Parathyroid adenoma (tissue), 2 donors: ENCODE measurements at regions not wholly inside any gene's neighbourhood (a gene's known extent, or its start where the extent isn't known, plus 50 kb on each side); places are given as distances from the start of the nearest gene placed in this dataset.
"Not testable (repeated sequence)": the region's sequence is repeated elsewhere in the genome, so short reads cannot be mapped to it uniquely, and the experiment has no call there.

Experiments
- H2AFZ ChIP-seq: fragments of 300-600 bp; sonication (generic); one replicate; pipeline ENCODE4 v1.7.0; 2017; ENCODE audit warnings: antibody characterized with exemption, mild to moderate bottlenecking
- H3K27ac ChIP-seq: fragments of 300-600 bp; sonication (generic); one replicate; pipeline ENCODE4 v1.7.0; 2017
- H3K27me3 ChIP-seq: fragments of 300-600 bp; sonication (generic); one replicate; pipeline ENCODE4 v1.7.0; 2017; ENCODE audit warnings: low read length; ENCODE audit not compliant: control insufficient read depth, insufficient read depth
- H3K36me3 ChIP-seq: fragments of 300-600 bp; sonication (generic); one replicate; pipeline ENCODE4 v1.7.0; 2017; ENCODE audit warnings: low read length; ENCODE audit not compliant: control insufficient read depth, insufficient read depth
- H3K4me1 ChIP-seq: fragments of 300-600 bp; sonication (generic); one replicate; pipeline ENCODE4 v1.7.0; 2017; ENCODE audit warnings: control low read depth
- H3K4me2 ChIP-seq: fragments of 300-600 bp; sonication (generic); one replicate; pipeline ENCODE4 v1.7.0; 2017; ENCODE audit warnings: low read length
- H3K4me3 ChIP-seq: fragments of 300-600 bp; sonication (generic); one replicate; pipeline ENCODE4 v1.7.0; 2017; ENCODE audit warnings: low read depth, low read length
- H3K79me2 ChIP-seq: fragments of 300-600 bp; sonication (generic); one replicate; pipeline ENCODE4 v1.7.0; 2017; ENCODE audit warnings: control low read depth
- H3K9ac ChIP-seq: fragments of 300-600 bp; sonication (generic); one replicate; pipeline ENCODE4 v1.7.0; 2017; ENCODE audit warnings: mild to moderate bottlenecking
- H3K9me3 ChIP-seq: fragments of 300-600 bp; sonication (generic); one replicate; pipeline ENCODE4 v1.7.0; 2017; ENCODE audit warnings: low read length; ENCODE audit not compliant: control insufficient read depth
- TF ChIP-seq, protein P1 (sequence below): fragments of 300-600 bp; sonication (generic); IDR thresholded peaks from one replicate; pipeline ENCODE4 v1.7.0; 2017; ENCODE audit warnings: antibody characterized with exemption, mild to moderate bottlenecking
- donor health status: primary hyperparathyroidism.

DNA sequence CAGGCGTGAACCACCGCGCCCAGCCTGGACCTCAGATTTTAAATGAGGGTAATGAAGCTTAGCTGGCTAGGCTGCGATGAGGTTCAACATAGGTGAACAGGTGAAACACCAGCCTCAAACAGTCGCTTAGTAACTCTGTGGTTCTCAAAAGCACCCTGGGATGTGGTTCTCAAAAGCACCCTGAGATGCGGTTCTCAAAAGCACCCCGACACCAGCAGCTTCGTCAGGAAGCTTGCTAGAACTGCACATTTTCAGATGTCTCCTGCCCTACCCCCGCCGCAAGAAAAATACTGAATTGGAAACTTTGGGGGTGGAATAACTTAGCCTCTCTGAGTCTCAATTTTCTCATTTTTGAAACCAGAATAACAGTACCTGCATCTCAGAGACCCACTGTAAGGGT lies 86.7 kb upstream of the XYLT1 start:
- Histone ChIP-seq H3K9me3 (no peaks in the 10 kb centered on the region), H3K27ac (no peak overlapping the region), H3K4me1 (no peaks in the 10 kb centered on the region), H3K9ac (no peak overlapping the region), H3K4me2 (no peak overlapping the region), H3K27me3 (no peaks in the 10 kb centered on the region), H3K36me3 (no peaks in the 10 kb centered on the region), H2AFZ (no peak overlapping the region), H3K79me2 (no peaks in the 10 kb centered on the region), H3K4me3 (no peak overlapping the region)
- TF ChIP-seq, protein P1, sequence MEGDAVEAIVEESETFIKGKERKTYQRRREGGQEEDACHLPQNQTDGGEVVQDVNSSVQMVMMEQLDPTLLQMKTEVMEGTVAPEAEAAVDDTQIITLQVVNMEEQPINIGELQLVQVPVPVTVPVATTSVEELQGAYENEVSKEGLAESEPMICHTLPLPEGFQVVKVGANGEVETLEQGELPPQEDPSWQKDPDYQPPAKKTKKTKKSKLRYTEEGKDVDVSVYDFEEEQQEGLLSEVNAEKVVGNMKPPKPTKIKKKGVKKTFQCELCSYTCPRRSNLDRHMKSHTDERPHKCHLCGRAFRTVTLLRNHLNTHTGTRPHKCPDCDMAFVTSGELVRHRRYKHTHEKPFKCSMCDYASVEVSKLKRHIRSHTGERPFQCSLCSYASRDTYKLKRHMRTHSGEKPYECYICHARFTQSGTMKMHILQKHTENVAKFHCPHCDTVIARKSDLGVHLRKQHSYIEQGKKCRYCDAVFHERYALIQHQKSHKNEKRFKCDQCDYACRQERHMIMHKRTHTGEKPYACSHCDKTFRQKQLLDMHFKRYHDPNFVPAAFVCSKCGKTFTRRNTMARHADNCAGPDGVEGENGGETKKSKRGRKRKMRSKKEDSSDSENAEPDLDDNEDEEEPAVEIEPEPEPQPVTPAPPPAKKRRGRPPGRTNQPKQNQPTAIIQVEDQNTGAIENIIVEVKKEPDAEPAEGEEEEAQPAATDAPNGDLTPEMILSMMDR = no peak

DNA sequence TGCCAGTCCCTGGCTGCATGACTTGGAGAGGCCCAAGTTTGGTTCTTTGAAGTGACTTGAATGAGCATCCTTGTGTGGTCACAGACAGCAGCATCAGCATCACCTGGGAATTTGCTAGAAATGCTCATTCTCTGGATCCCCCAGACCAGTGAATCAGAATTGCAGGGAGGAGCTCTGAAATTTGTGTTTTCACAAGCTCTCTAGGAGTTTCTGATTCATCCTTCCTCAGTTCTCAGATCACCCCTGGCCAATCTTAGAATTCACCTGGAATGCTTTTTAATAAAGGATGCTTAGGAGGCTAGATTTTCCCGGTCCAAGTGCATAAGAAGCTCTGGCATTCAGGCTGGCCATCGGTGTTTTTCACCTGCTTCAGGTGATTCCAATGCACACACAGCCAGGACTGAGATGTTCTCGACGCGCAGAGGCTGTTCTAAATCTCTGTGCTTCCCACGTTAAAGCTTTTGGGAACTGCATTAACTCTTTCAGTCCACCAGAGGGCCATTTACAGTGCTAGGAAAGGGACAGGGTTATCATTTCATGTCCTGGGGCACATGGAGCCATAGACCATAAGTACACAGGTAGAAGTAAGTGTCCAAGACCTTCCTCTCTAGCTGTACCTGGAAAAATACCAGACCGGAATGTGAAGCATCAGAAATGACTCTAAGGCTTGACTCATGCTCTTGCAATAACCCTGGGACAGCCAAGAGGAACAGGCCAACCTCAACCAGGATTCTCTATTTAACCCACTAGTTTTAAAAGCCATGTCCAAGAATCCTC lies 85.7 kb upstream of the XYLT1 start:
- TF ChIP-seq, protein P1 = peak; percentile 19
- H3K9ac ChIP-seq = no peak overlapping the region
- no peaks in the 10 kb centered on the region for H3K4me1 ChIP-seq
- H3K79me2 ChIP-seq = no peaks in the 10 kb centered on the region
- no peak overlapping the region for H3K27ac ChIP-seq
- no peak overlapping the region for H2AFZ ChIP-seq
- H3K9me3 ChIP-seq = no peaks in the 10 kb centered on the region
- no peaks in the 10 kb centered on the region for H3K27me3 ChIP-seq
- H3K4me3 ChIP-seq = no peak overlapping the region
- no peaks in the 10 kb centered on the region for H3K36me3 ChIP-seq
- no peak overlapping the region for H3K4me2 ChIP-seq

DNA sequence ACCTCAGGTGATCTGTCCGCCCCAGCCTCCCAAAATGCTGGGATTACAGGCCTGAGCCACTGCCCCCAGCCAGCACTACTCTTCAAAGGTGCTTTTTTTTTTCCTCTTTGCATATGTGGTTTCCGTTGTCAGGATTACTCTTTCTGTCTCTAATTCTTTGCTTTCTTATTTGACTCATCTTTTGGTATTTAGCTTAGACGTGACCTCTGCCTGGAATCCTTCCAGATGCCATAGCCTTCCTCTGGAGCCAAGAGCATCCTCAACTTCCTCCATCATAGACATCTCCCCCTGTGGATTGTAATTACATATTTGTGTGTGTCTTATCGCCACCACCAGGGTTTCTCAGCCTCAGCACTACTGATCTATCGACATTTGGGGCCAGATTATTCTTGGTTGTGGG lies 84.4 kb upstream of the XYLT1 start:
- H2AFZ ChIP-seq = no peak overlapping the region
- H3K79me2 ChIP-seq = no peaks in the 10 kb centered on the region
- no peaks in the 10 kb centered on the region for H3K36me3 ChIP-seq
- no peaks in the 10 kb centered on the region for H3K4me1 ChIP-seq
- no peaks in the 10 kb centered on the region for H3K27me3 ChIP-seq
- H3K27ac ChIP-seq = no peak overlapping the region
- no peak overlapping the region for H3K4me2 ChIP-seq
- H3K9ac ChIP-seq = no peak overlapping the region
- H3K4me3 ChIP-seq = no peak overlapping the region
- H3K9me3 ChIP-seq = no peaks in the 10 kb centered on the region
- TF ChIP-seq, protein P1 = no peak

DNA sequence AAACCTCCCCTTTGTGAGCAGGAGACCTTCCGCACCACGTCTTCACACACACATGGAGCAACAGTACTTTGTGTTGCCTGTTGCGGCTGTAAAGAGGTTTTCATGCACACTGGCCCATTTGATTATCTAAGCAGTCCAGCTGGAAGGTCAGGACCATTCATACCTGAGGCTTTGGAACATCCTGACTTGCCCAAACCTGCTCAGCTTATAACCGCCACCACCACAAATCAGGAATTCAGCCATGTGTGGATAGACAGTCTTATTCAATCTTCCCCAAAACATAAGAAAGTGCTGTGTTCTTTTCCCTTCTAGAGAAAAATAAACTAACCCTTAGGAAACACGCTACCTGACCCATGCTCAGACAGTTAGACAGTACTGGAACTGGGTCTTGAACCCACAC lies 81.6 kb upstream of the XYLT1 start:
- no peaks in the 10 kb centered on the region for H3K4me1 ChIP-seq
- no peak overlapping the region for H3K27ac ChIP-seq
- no peaks in the 10 kb centered on the region for H3K9me3 ChIP-seq
- no peak overlapping the region for H2AFZ ChIP-seq
- no peak overlapping the region for H3K4me2 ChIP-seq
- no peaks in the 10 kb centered on the region for H3K36me3 ChIP-seq
- TF ChIP-seq, protein P1 = no peak
- H3K27me3 ChIP-seq = no peaks in the 10 kb centered on the region
- H3K9ac ChIP-seq = no peak overlapping the region
- no peak overlapping the region for H3K4me3 ChIP-seq
- no peaks in the 10 kb centered on the region for H3K79me2 ChIP-seq

DNA sequence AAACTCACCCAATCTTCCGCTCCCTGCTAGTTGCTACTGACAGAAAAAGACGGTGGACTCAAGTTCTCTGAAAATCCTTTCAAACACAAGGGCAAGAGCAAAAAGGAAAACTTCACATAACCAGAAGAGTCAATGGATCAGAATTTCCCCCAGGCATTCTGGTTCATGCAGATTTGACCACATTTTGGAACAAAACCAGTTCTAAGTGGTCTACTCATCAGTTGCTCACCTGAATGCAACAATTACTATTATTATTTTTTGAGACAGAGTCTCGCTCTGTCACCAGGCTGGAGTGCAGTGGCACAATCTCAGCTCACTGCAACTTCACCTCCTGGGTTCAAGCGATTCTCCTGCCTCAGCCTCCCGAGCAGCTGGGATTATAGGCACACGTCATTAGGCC lies 80.9 kb upstream of the XYLT1 start:
- H3K4me1 ChIP-seq, H3K4me3 ChIP-seq, H3K4me2 ChIP-seq, H3K27ac ChIP-seq, H3K9me3 ChIP-seq, H3K36me3 ChIP-seq, H3K9ac ChIP-seq, H2AFZ ChIP-seq, H3K27me3 ChIP-seq, H3K79me2 ChIP-seq: not testable (repeated sequence)
